GM12801 (cell line): ENCODE measurements at regions not wholly inside any gene's neighbourhood (a gene's known extent, or its start where the extent isn't known, plus 50 kb on each side); places are given as distances from the start of the nearest gene placed in this dataset.

Experiments
- TF ChIP-seq, protein P1 (sequence below): IDR thresholded peaks from one replicate; pipeline ENCODE4 v1.5.1; 2011; ENCODE audit warnings: control low read depth; ENCODE audit not compliant: insufficient read length; ENCODE audit errors: extremely low read depth

- TF ChIP-seq, protein P1, sequence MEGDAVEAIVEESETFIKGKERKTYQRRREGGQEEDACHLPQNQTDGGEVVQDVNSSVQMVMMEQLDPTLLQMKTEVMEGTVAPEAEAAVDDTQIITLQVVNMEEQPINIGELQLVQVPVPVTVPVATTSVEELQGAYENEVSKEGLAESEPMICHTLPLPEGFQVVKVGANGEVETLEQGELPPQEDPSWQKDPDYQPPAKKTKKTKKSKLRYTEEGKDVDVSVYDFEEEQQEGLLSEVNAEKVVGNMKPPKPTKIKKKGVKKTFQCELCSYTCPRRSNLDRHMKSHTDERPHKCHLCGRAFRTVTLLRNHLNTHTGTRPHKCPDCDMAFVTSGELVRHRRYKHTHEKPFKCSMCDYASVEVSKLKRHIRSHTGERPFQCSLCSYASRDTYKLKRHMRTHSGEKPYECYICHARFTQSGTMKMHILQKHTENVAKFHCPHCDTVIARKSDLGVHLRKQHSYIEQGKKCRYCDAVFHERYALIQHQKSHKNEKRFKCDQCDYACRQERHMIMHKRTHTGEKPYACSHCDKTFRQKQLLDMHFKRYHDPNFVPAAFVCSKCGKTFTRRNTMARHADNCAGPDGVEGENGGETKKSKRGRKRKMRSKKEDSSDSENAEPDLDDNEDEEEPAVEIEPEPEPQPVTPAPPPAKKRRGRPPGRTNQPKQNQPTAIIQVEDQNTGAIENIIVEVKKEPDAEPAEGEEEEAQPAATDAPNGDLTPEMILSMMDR: no peak
These were observed 715.0 kb downstream of the EFNB2 start for GRCh38 chr13:105820415-105820814.

DNA sequence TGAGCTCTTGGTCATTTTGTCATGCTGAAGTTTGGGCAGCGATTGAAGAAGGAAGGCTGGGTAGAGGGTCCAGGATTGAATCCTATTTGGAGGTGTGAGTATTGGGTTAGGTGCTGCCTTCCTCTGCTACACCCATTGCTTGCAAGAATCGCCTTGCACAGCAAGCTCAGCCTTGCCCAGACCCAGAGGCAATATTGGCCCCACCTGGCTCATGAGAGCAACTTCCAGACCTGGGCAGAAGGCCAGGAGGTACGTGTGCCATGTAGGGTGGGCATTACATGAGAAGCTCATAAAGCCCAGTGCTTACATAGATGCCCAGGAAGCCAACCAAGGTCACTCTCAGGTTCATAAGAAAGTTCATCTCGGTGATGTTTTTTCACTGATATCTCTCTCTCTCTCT, 718.0 kb downstream of the EFNB2 start:
- TF ChIP-seq, protein P1: no peak

- TF ChIP-seq, protein P1: no peak
These were observed 718.5 kb downstream of the EFNB2 start for GRCh38 chr13:105816994-105817393.

DNA sequence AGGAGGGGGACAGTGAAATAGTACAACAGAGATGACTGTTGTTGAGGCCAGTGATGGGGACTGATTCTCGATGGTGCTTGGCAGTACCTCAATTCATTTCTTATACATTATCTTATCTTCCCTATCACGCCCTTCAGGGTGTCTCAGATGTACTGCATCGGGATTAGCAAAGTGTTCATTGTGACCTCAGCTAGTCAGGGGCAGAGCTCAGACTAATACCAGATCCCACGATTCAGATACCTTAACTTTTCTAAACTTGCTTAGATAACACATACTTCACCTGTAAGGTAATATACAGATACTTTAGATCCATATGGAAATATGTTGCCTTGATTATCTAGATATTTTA, 720.6 kb downstream of the EFNB2 start:
- TF ChIP-seq, protein P1: no peak

- TF ChIP-seq, protein P1: no peak
These were observed 721.1 kb downstream of the EFNB2 start for GRCh38 chr13:105814219-105814901.

- TF ChIP-seq, protein P1: no peak
These were observed 728.9 kb downstream of the EFNB2 start for GRCh38 chr13:105806628-105806920.

DNA sequence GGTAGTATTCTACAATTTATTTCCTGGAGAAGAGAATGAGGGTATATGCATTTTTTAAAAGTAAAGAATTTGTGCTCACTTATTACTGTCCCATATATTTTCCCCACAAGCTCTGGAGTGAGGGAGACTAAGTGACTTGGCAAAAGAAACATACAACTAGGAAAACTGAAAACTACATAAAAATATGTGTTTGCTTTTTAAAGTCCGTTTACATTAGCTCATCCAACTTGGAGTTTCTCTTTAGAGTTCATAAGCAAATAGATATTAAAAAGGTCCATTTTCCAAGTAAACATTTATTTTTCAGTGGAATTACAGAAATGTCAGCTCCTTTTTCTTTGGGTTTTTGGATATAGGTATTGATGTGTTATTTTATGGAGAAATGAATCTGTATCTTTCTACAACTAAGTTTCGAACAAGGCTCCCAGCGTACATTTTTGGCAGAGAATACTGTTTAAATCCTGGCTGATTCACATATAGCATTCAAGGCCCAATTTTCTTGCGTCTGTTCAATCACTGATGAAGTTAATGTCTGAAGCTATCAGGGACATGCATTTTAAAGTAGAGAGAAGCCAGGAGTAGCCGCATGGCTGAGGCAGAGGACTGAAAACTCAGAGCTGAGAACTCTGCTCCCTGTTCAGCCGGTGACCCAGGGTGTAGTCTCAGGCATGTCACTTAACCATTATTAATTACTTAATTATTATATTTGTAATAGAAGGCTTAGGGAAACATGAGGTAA, 729.4 kb downstream of the EFNB2 start:
- TF ChIP-seq, protein P1: no peak
